ENCODE measurements at regions not wholly inside any gene's neighbourhood (a gene's known extent, or its start where the extent isn't known, plus 50 kb on each side); places are given as distances from the start of the nearest gene placed in this dataset.
"Not testable (repeated sequence)": the region's sequence is repeated elsewhere in the genome, so short reads cannot be mapped to it uniquely, and the experiment has no call there.

GRCh38 chr22:19599004-19599403, 74.8 kb upstream of the CLDN5 start:
- Histone ChIP-seq H3K79me2 (no peaks in the 10 kb centered on the region), H3K27ac (no peak overlapping the region), H3K27me3 (ENCODE audit: control insufficient read depth, insufficient read depth, low read length) (no peaks in the 10 kb centered on the region), H3K4me3 (ENCODE audit: low read depth, low read length) (no peak overlapping the region), H3K4me2 (ENCODE audit: low read length) (no peak overlapping the region), H3K36me3 (ENCODE audit: control insufficient read depth, insufficient read depth, low read length) (no peaks in the 10 kb centered on the region), H3K9ac (no peak overlapping the region), H2AFZ (no peak overlapping the region), H3K4me1 (no peaks in the 10 kb centered on the region), H3K9me3 (ENCODE audit: control insufficient read depth, low read length) (no peaks in the 10 kb centered on the region)
- TF ChIP-seq, protein P1, sequence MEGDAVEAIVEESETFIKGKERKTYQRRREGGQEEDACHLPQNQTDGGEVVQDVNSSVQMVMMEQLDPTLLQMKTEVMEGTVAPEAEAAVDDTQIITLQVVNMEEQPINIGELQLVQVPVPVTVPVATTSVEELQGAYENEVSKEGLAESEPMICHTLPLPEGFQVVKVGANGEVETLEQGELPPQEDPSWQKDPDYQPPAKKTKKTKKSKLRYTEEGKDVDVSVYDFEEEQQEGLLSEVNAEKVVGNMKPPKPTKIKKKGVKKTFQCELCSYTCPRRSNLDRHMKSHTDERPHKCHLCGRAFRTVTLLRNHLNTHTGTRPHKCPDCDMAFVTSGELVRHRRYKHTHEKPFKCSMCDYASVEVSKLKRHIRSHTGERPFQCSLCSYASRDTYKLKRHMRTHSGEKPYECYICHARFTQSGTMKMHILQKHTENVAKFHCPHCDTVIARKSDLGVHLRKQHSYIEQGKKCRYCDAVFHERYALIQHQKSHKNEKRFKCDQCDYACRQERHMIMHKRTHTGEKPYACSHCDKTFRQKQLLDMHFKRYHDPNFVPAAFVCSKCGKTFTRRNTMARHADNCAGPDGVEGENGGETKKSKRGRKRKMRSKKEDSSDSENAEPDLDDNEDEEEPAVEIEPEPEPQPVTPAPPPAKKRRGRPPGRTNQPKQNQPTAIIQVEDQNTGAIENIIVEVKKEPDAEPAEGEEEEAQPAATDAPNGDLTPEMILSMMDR (IDR thresholded peaks at IDR 0.05) = no peak

- Histone ChIP-seq H3K9me3 (ENCODE audit: control insufficient read depth, low read length) (no peaks in the 10 kb centered on the region), H3K27ac (no peak overlapping the region), H2AFZ (no peak overlapping the region)
These were observed 75.5 kb upstream of the CLDN5 start for GRCh38 chr22:19599626-19600243.

GRCh38 chr22:19603346-19603745, 79.1 kb upstream of the CLDN5 start:
- H3K9me3 ChIP-seq (ENCODE audit: control insufficient read depth, low read length); H3K27ac ChIP-seq; H3K4me1 ChIP-seq; H3K79me2 ChIP-seq; H3K27me3 ChIP-seq (ENCODE audit: control insufficient read depth, insufficient read depth, low read length); H3K36me3 ChIP-seq (ENCODE audit: control insufficient read depth, insufficient read depth, low read length); H3K4me2 ChIP-seq (ENCODE audit: low read length); H3K9ac ChIP-seq; H3K4me3 ChIP-seq (ENCODE audit: low read depth, low read length); H2AFZ ChIP-seq: not testable (repeated sequence)

More at GRCh38 chr22:19599626-19600243, 75.5 kb upstream of the CLDN5 start:
- Histone ChIP-seq H3K27me3 (ENCODE audit: control insufficient read depth, insufficient read depth, low read length) (no peaks in the 10 kb centered on the region), H3K9ac (no peak overlapping the region), H3K4me3 (ENCODE audit: low read depth, low read length) (no peak overlapping the region), H3K79me2 (no peaks in the 10 kb centered on the region), H3K4me1 (no peaks in the 10 kb centered on the region), H3K36me3 (ENCODE audit: control insufficient read depth, insufficient read depth, low read length) (no peaks in the 10 kb centered on the region), H3K4me2 (ENCODE audit: low read length) (no peak overlapping the region)
- TF ChIP-seq, protein P1 (IDR thresholded peaks at IDR 0.05) = no peak

DNA sequence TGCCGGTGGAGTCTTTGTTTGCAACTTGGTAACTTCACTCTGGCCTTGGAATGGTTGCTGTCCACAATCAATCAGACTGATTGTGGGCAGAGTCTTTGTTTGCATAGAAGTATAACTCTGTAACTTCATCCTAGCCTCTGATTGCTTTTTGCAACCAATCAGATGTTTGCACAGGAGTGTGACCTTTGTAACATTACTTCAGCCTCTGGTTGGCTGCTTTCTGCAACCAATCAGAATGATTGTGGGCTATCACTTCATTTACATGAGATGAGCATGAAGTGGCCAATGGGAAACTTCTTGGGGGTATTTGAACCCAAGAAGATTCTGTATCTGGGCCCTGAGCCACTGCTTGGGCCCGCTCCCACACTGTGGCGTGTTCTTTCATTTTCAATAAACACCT, 79.6 kb upstream of the CLDN5 start:
- Histone ChIP-seq H3K9me3 (ENCODE audit: control insufficient read depth, low read length) (no peaks in the 10 kb centered on the region), H3K4me3 (ENCODE audit: low read depth, low read length) (no peak overlapping the region), H2AFZ (no peak overlapping the region), H3K79me2 (no peaks in the 10 kb centered on the region), H3K9ac (no peak overlapping the region), H3K4me1 (peaks cover 3% of the 10 kb centered on the region), H3K36me3 (ENCODE audit: control insufficient read depth, insufficient read depth, low read length) (no peaks in the 10 kb centered on the region), H3K27ac (no peak overlapping the region), H3K4me2 (ENCODE audit: low read length) (no peak overlapping the region), H3K27me3 (ENCODE audit: control insufficient read depth, insufficient read depth, low read length) (no peaks in the 10 kb centered on the region)
- TF ChIP-seq, protein P1 (IDR thresholded peaks at IDR 0.05) = no peak

DNA sequence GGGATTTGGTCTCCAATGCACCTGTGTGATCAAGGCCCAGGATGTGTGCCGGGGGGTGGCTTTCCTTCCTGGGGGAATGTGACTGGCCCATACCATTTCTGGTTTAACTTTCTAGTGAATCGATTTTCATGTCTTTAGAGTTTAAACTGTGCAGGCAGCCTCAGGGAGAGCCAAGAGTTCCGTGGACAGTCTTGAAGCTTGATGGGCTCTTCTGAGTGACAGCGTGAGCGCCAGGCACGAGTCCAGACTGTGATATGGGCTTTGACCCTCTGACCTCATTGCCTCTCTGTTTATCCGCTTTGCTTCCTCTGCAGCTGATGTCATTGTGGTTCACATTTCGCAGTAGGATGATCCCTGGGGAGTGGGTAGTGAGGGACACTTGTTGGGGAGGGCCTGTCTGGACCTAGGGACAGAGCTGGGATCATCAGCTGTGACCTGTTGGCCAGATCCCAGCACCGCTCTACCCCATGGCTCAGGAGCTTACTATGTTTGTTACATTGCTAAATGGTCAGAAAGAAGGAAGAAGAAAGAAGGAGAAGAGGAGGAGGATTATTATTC, 80.6 kb upstream of the CLDN5 start:
- no peak overlapping the region for H3K27ac ChIP-seq
- H2AFZ ChIP-seq = no peak overlapping the region
- H3K4me2 ChIP-seq (ENCODE audit: low read length) = no peak overlapping the region
- H3K4me1 ChIP-seq = peaks cover 3% of the 10 kb centered on the region
- H3K36me3 ChIP-seq (ENCODE audit: control insufficient read depth, insufficient read depth, low read length) = no peaks in the 10 kb centered on the region
- TF ChIP-seq, protein P1 (IDR thresholded peaks at IDR 0.05) = no peak
- no peak overlapping the region for H3K4me3 ChIP-seq (ENCODE audit: low read depth, low read length)
- no peaks in the 10 kb centered on the region for H3K27me3 ChIP-seq (ENCODE audit: control insufficient read depth, insufficient read depth, low read length)
- H3K9ac ChIP-seq = no peak overlapping the region
- no peaks in the 10 kb centered on the region for H3K9me3 ChIP-seq (ENCODE audit: control insufficient read depth, low read length)
- H3K79me2 ChIP-seq = no peaks in the 10 kb centered on the region

Measured in parathyroid adenoma (tissue), 2 donors.